Ureter (tissue), 1 donor: ENCODE measurements at regions not wholly inside any gene's neighbourhood (a gene's known extent, or its start where the extent isn't known, plus 50 kb on each side); places are given as distances from the start of the nearest gene placed in this dataset.
"Not testable (repeated sequence)": the region's sequence is repeated elsewhere in the genome, so short reads cannot be mapped to it uniquely, and the experiment has no call there.

Source experiments
- DNase-seq: peaks from one replicate; pipeline ENCODE4 v3.0.0-alpha.2; 2020; ENCODE audit warnings: low spot score
- donor health status: DM: yes; HTN: yes; CAD: no.

DNA sequence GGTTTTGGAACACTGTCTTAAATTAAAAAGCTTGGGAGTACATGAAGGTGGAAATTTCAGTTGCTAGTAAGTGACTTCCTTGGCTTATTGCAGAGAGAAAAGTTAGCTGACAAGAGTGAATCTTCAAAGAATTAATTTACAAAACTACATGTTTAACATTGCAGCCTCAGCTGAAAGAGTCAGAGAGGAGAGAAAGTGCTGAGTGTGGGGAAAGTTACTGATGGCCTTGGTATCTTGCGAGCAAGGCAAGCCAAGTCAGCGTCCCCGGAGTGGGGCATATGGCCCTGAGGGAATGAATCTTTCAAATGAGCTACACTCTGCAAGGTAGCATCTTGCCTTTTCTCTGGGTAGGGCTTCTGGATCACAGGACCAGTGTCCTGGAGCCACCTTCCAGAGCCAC, 131.3 kb downstream of the LPIN1 start:
- DNase-seq = no peak

GRCh38 chr2:11885253-11885652, 138.8 kb downstream of the LPIN1 start:
- not testable (repeated sequence) for DNase-seq

DNA sequence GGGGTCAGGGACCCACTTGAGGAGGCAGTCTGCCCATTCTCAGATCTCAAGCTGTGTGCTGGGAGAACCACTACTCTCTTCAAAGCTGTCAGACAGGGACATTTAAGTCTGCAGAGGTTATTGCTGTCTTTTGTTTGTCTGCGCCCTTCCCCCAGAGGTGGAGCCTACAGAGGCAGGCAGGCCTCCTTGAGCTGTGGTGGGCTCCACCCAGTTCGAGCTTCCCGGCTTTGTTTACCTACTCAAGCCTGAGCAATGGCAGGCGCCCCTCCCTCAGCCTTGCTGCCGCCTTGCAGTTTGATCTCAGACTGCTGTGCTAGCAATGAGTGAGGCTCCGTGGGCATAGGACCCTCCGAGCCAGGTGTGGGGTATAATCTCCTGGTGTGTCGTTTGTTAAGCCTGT, 140.5 kb downstream of the LPIN1 start:
- not testable (repeated sequence) for DNase-seq

DNA sequence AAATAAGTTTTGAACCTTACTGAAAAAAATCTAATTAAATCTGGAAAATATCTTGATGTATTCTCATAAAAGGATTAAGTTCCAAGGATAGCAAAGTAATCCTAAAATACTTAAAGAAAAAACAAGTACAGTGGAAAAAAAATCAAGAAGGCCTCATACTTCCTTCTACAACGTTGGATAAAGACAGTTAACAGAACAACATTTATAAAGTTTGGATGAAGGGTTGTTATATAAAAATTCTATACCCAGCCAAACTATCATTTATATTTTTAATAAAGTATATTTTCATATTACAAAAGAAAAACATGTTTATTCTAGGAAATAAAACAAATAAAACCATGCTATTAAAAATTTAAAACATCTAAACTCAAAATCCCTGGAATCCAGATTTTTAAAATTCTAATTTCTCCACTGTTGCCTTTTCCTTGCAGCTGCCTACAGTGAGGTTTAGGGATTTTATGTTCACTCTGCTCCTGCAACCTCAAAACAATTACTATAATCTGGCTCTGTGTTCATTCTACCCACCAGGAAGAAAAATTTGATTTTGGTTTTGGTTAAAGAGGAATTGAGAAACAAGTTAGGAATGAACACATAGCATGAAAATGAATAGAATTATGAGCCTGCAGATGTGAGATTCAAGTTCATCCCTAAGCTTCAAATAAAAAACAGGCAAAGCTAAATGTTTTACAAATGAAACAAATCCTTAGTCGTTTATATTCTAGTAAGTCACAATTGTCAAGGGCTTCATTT, 142.8 kb downstream of the LPIN1 start:
- no peak for DNase-seq

- DNase-seq = no peak
Measured at GRCh38 chr2:11889854-11890253, 143.4 kb downstream of the LPIN1 start.

- DNase-seq = no peak
Measured at GRCh38 chr2:11891028-11891427, 144.6 kb downstream of the LPIN1 start.

GRCh38 chr2:11891671-11892440, 145.4 kb downstream of the LPIN1 start:
- DNase-seq = no peak

GRCh38 chr2:11896386-11896785, 150.0 kb downstream of the LPIN1 start:
- DNase-seq = no peak

GRCh38 chr2:11898576-11898975, 152.1 kb downstream of the LPIN1 start:
- DNase-seq = no peak

DNA sequence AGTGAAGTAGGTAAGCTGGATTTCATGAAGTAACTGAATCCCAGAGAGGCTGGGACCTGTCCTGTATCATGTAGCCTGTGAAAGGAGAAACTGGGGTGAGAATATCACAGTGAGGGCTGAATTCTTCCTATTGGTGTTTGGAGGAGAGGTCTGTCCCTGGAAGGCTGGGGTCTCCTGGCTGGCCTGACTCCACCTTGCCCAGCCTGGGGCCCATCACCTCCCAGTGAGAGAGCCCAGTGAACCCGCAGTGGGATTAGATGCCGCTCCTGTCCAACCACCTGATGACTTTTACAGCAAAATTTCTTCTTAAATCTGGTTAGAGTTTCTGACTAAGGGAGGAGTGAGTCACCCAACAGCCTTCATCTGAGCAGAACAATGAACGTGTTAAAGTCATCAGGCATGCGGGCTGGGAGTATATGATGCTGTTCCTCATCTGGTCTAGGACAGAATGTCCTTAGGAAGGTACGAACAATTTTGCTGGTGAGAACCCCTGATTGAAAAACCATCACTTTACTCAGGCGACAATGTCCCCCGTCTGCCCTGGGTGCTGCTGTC, 152.9 kb downstream of the LPIN1 start:
- no peak for DNase-seq

- not testable (repeated sequence) for DNase-seq
Measured at GRCh38 chr2:11900891-11901290, 154.5 kb downstream of the LPIN1 start.

- DNase-seq = no peak
Measured at GRCh38 chr2:11901351-11902069, 155.1 kb downstream of the LPIN1 start.

DNA sequence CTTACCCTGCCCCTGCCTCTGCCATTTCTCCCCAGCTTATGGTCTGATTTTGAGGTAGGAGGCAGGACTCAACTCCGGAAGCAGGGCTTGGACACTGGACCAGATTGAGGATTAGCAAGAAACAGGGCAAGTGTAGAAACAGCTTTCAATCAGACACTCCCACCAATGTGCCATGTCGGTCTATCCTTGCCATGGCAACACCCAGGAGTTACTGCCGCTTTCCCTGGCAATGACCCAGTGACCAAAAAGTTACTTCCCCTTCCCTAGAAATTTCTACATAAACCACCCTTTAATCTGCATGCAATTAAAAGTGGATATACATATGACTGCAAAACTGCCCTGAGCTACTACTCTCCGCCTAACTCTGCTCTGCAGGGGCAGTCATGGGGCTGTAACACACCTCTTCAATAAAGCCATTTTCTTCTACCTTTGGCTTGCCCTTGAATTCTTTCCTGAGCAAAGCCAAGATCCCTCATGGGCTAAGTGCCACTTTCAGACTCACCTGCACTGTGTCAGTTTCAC, 156.7 kb downstream of the LPIN1 start:
- no peak for DNase-seq

- no peak for DNase-seq
Measured at GRCh38 chr2:11904029-11904428, 157.6 kb downstream of the LPIN1 start.

- no peak for DNase-seq
Measured at GRCh38 chr2:11904941-11905340, 158.5 kb downstream of the LPIN1 start.

GRCh38 chr2:11907190-11907589, 160.8 kb downstream of the LPIN1 start:
- DNase-seq = no peak

DNA sequence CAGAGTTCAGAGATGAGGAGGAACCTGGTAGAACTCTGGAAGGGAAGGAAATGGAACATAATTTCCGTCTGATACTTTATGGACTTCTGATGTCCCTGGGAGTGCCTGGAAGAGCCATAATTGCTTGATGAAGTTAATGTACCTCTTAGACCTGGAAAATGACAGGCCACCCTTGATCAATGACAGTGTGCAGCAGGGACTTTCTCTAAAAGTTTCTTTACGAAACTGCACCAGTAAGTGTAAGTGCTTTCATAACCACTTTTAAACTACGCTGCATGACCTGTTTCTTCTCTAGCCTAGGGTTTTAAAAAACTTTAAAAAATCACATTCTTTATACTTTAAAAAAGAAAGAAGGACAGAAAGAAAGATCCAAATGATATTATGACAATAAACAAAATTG, 164.5 kb downstream of the LPIN1 start:
- DNase-seq = no peak

DNA sequence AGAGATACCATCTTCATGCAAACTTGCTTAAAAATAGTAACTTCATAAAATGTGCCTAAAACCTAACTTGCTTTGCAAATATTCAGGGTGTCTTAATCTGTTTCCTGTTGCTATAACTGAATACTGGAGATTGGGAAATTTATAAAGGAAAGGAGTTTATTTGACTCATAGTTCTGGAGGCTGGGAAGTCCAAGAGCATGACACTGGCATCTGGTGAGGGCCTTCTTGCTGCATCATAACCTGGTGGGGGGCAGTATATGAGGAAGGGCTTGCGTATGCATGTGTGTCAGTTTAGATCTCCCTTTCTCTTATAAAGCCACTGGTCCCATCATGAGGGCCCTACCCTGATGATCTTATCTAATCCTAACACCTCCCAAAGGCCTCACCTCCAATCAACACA, 166.5 kb downstream of the LPIN1 start:
- DNase-seq = no peak

GRCh38 chr2:11914455-11914854, 168.0 kb downstream of the LPIN1 start:
- DNase-seq = no peak

- DNase-seq = no peak
Measured at GRCh38 chr2:11915650-11916049, 169.2 kb downstream of the LPIN1 start.

GRCh38 chr2:11919953-11920352, 173.5 kb downstream of the LPIN1 start:
- no peak for DNase-seq

DNA sequence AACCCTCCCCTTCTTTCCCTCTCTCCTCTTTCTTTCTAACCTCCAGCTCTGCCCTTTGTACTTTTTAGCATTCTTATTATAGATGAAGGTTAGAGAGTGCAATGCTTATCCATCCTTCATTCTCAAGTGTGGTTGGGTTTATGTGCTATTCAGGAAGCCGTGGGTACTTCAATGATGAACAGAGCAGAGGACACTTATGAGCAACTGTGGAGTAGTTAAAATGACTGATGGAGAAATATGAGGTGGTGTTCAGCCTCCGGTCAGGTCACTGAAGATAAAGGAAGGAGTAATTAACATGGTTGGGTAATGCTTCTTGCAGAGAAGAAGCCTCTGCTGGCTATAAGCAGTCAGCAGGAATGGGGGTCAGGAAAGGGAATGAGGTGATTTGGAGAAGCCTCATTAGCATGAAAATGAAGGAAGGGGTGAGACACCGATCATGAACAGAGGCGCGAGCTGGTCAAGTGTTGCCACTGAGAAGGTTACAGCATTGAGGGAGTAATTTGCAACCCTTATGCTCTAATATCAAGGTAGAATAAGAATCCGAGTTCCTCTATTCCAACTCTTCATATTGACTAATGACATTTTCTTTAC, 174.7 kb downstream of the LPIN1 start:
- DNase-seq = no peak
